Psoas muscle (tissue), 7 donors: ENCODE measurements at regions not wholly inside any gene's neighbourhood (a gene's known extent, or its start where the extent isn't known, plus 50 kb on each side); places are given as distances from the start of the nearest gene placed in this dataset.

Experiments used
- ATAC-seq, 4 donors: fragments of 200-7000 bp; cut with Tn5 transposase; one replicate each; pipeline ENCODE4 v1.9.1; 2020; ENCODE audit warnings: moderate library complexity in 3 of 4, mild to moderate bottlenecking in 2 of 4
- DNase-seq, 2 donors: peaks; one replicate each; pipeline ENCODE4 v3.0.0-alpha.2; 2020
- H3K27ac ChIP-seq: fragments of 200-600 bp; one replicate; pipeline ENCODE4 v1.8.0; 2022
- H3K27me3 ChIP-seq, 3 donors: fragments of 200-600 bp in 1 of 3; one replicate each; pipeline versions ENCODE4 v1.6.1 to v1.8.0; 2013 to 2022; ENCODE audit warnings: low read length in 2 of 3, mild to moderate bottlenecking in 2 of 3, moderate library complexity in 1 of 3; ENCODE audit not compliant: insufficient read depth in 3 of 3
- H3K36me3 ChIP-seq, 2 donors: fragments of 200-600 bp in 1 of 2; one replicate each; pipeline versions ENCODE4 v1.6.1 to v1.8.0; 2013 to 2022; ENCODE audit warnings: low read depth in 1 of 2, mild to moderate bottlenecking in 1 of 2, moderate library complexity in 1 of 2; ENCODE audit not compliant: insufficient read depth in 1 of 2
- H3K4me1 ChIP-seq: fragments of 200-600 bp; one replicate; pipeline ENCODE4 v1.8.0; 2022
- H3K4me3 ChIP-seq: fragments of 200-600 bp; one replicate; pipeline ENCODE4 v1.8.0; 2022; ENCODE audit warnings: mild to moderate bottlenecking
- H3K9me3 ChIP-seq: fragments of 200-600 bp; one replicate; pipeline ENCODE4 v1.8.0; 2022
- CTCF ChIP-seq: fragments of 200-600 bp; IDR thresholded peaks from one replicate; pipeline ENCODE4 v1.8.0; 2022; ENCODE audit warnings: antibody characterized with exemption
- WGBS, 3 donors: extraction: QIAGEN DNeasy Blood & Tissue Kit; methylation state at CpG; one replicate each; pipeline versions ENCODE4 v1.1.6 to v1.1.7; 2013; 5-methylcytosine and 5-hydroxymethylcytosine counted together
- intact Hi-C, 2 donors: fragments of 100-400 bp; cut with DNase I; formaldehyde crosslinking; loops; one replicate each; pipeline versions ENCODE4 v1.11.0 to v1.14.2; 2022
- donor health status: healthy with polysubstance abuse.
- donor health status: DM: no; HTN: no; CAD: no; lungs with moderate emphysema.
- donor health status: Bipolar disorder and iron deficiency.
- donor health status: healthy.
- donor health status: DM: yes; HTN: yes; CAD: no.
- donor health status: DM: no; HTN: no; CAD: no.
- donor health status: DM: yes; HTN: yes; CAD: no.

GRCh38 chr17:71217769-71218168, 903.1 kb upstream of the SOX9 start:
- DNase-seq: no peak
- no peaks in the 10 kb centered on the region for H3K27me3 ChIP-seq
- no peaks in the 10 kb centered on the region for H3K4me1 ChIP-seq
- ATAC-seq: no peak
- H3K9me3 ChIP-seq: no peaks in the 10 kb centered on the region
- H3K27ac ChIP-seq: no peak overlapping the region
- no peaks in the 10 kb centered on the region for H3K36me3 ChIP-seq
- no peak overlapping the region for H3K4me3 ChIP-seq
- intact Hi-C loops: no loop called here
- WGBS, 3 donors: 91 to 94% (median 93%) methylated on average over 2 of the region's 2 CpGs
- TF ChIP-seq CTCF: no peak

GRCh38 chr17:71224824-71225575, 895.8 kb upstream of the SOX9 start:
- WGBS, 3 donors: 71 to 73% (median 72%) methylated on average over 3 of the region's 3 CpGs
- H3K36me3 ChIP-seq: no peaks in the 10 kb centered on the region
- H3K27me3 ChIP-seq: no peaks in the 10 kb centered on the region
- TF ChIP-seq CTCF: no peak
- H3K4me1 ChIP-seq: no peaks in the 10 kb centered on the region
- intact Hi-C loops: no loop called here
- ATAC-seq (no peak), DNase-seq (no peak)
- no peak overlapping the region for H3K27ac ChIP-seq
- H3K9me3 ChIP-seq: no peaks in the 10 kb centered on the region
- H3K4me3 ChIP-seq: no peak overlapping the region

GRCh38 chr17:71227841-71228240, 893.0 kb upstream of the SOX9 start:
- Histone ChIP-seq H3K36me3 (no peaks in the 10 kb centered on the region), H3K27ac (no peak overlapping the region), H3K4me1 (no peaks in the 10 kb centered on the region), H3K27me3 (no peaks in the 10 kb centered on the region), H3K4me3 (no peak overlapping the region), H3K9me3 (no peaks in the 10 kb centered on the region)
- 57 to 62% (median 60%) methylated on average over 2 of the region's 2 CpGs for WGBS, 3 donors
- TF ChIP-seq CTCF: no peak
- no peak for DNase-seq
- no peak for ATAC-seq
- intact Hi-C loops: no loop called here

- H3K27ac ChIP-seq: no peak overlapping the region
- H3K4me3 ChIP-seq: no peak overlapping the region
- H3K27me3 ChIP-seq: no peaks in the 10 kb centered on the region
- intact Hi-C loops: no loop called here
- 46 to 56% (median 46%) methylated on average over 1 of the region's 1 CpG for WGBS, 3 donors
- no peak for TF ChIP-seq CTCF
- H3K36me3 ChIP-seq: no peaks in the 10 kb centered on the region
- DNase-seq (no peak), ATAC-seq (no peak)
- H3K9me3 ChIP-seq: no peaks in the 10 kb centered on the region
- no peaks in the 10 kb centered on the region for H3K4me1 ChIP-seq
Measured at GRCh38 chr17:71229070-71229469, 891.8 kb upstream of the SOX9 start.
